Activated T-helper 1 cell treated with anti-CD3 and anti-CD28 coated beads, Interleukin-2, amount 50 U/mL, for 16 hours (primary cell): ENCODE measurements at regions not wholly inside any gene's neighbourhood (a gene's known extent, or its start where the extent isn't known, plus 50 kb on each side); places are given as distances from the start of the nearest gene placed in this dataset.
"Not testable (repeated sequence)": the region's sequence is repeated elsewhere in the genome, so short reads cannot be mapped to it uniquely, and the experiment has no call there.

ENCODE experiments used
- DNase-seq, 2 donors: peaks; one replicate each; pipeline ENCODE4 v3.0.0-alpha.2; 2020; ENCODE audit warnings: low read depth in 1 of 2, low spot score in 1 of 2

- DNase-seq = no peak
Observed at GRCh38 chr13:74272826-74273225, 138.6 kb upstream of the KLF12 start.

DNA sequence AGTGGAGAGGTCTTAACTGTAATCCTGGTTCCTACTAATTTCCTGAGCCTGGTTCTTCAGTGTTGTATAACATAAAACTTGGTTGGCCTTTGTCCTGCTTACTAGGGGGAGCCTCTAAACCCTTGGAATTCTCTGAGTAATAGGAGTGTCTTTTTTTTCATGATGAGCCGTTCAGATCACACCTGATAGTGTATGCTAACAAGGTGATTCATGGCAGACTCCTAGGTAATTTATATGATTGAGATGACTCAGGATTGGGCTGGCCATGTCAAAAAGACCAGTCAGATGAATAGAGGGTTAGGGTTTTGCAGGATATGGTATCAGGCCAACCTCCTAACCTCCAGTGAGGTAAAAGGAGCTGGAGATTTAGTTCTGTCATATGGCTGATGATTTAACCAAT is 135.8 kb upstream of the KLF12 start:
- DNase-seq = no peak

DNA sequence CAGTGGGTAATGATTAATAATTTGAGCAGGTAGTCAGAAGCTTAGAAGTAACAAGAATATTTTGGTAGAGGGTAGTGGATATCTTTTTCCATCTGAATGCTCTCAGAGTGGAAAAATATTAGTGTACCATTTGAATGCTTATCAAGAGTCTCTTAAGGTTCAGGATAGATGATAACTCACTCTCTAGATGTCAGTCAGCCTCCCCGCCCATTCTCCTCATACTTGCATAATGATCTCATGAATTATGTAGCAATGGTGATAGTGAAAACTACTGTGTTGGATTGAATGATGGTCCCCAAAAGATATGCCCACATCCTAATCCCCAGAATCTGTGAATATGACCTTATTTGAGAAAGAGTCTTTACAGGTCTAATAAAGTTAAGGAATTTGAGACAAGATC is 132.7 kb upstream of the KLF12 start:
- DNase-seq = no peak

DNA sequence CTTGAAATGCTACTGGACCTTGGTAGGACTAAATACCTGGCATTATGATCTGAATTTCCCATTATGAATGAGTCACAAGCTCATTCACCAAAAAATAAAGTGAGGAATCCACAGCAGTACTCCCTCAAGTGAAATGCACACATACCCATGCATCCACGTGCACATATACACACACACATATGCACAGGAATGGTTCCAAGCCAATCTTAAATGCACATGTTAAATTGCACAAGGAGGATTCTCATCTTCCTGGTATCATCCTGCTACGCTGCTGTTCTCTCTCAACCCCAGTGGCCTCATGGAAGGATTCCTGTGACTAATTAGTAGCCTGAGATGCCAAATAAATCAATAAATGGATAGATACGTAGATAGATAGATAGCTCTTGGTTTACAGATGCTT is 132.1 kb upstream of the KLF12 start:
- DNase-seq = no peak

GRCh38 chr13:74264333-74264732 is 130.1 kb upstream of the KLF12 start:
- no peak for DNase-seq

- DNase-seq = not testable (repeated sequence)
Observed at GRCh38 chr13:74260420-74260819, 126.2 kb upstream of the KLF12 start.

DNA sequence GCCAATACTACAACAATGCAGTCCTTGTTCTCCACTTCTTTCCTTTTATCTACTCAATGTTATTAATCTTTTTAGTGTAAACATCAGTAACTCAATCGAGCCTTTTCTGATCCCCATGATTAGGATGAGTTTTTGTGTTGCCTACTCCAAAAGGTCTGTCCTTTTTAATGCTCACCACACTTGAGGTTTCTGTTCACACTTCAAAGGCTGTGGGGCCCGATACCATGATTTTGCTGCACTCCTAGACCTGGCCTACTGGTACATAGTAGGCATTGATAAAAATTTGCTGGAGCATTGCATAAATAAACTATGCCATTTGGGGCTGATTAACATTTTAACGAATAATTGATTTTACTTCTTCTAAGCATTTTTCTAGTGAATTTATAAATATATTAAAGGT is 125.4 kb upstream of the KLF12 start:
- no peak for DNase-seq

DNA sequence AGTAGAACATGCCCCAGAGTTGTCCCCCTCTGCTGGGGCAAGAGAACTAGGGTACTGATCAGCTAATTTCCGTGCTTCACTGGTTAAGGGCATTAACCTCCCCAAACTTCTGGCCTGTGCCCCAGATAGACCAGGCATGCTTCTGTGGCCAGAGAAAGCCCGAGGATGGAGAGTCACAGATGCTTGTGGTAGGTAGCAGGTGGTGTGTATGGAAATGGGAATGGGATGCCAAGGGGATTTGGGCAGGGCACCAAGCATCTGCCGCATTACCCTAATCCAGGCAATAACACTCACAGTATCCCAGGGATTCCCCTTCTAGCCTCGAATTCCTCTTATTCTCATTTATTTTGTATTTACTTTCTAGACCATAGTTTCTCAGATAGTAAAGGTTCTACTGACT is 124.8 kb upstream of the KLF12 start:
- no peak for DNase-seq

GRCh38 chr13:74256969-74257368 is 122.8 kb upstream of the KLF12 start:
- no peak for DNase-seq

- no peak for DNase-seq
Observed at GRCh38 chr13:74253161-74253560, 119.0 kb upstream of the KLF12 start.

GRCh38 chr13:74251778-74252519 is 117.7 kb upstream of the KLF12 start:
- DNase-seq = no peak

- DNase-seq = no peak
Observed at GRCh38 chr13:74250738-74251190, 116.6 kb upstream of the KLF12 start.

GRCh38 chr13:74248477-74248876 is 114.3 kb upstream of the KLF12 start:
- no peak for DNase-seq

DNA sequence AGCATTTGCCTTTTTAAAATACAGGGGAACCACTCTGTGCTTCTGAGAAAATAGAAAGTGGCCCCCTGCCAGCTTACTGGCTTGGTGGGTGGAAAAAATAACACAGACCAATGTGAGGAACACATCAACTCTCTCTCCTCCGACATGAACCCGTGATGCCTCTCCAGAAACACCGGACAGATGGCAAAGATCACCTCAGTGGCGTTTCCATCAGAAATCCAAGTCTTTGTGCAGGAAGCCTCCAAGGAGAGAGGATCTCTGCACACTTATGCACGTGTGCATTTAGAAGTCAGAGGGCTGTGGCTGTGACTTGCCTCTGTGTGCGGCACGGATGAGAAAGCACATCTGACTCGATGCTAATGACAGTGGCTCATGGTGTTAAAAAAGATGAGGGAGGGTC is 112.3 kb upstream of the KLF12 start:
- no peak for DNase-seq

- no peak for DNase-seq
Observed at GRCh38 chr13:74243637-74244526, 109.7 kb upstream of the KLF12 start.

DNA sequence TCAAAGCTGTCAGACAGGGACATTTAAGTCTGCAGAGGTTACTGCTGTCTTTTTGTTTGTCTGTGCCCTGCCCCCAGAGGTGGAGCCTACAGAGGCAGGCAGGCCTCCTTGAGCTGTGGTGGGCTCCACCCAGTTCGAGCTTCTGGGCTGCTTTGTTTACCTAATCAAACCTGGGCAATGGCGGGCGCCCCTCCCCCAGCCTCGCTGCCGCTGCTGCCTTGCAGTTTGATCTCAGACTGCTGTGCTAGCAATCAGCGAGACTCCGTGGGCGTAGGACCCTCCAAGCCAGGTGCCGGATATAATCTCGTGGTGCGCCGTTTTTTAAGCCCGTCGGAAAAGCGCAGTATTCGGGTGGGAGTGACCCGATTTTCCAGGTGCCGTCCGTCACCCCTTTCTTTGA is 107.1 kb upstream of the KLF12 start:
- DNase-seq = not testable (repeated sequence)

DNA sequence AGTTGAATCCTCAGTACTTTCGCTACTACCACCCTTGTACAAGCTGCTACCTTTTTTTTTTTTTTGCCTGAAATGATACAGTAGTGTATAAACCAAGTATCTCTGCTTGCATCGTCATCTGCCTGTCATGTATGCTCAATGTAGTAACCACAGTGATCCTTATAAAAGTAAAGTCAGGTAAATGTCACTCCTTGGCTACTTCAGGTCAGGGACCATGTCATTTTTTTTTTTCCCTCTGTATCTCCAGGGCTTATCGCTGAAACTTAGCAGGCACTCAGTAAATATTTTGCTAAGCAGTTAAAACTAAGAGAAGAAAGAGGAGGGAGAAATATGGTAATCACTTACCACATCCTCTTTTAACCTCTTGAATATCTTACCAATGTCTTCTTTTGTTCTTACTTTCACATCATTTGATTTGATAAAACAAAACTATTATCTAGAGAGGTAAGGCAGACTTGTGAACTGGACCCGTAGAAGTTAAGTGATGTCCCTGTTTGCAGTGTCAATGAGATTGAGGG is 96.8 kb upstream of the KLF12 start:
- DNase-seq = no peak

GRCh38 chr13:74229242-74229641 is 95.0 kb upstream of the KLF12 start:
- no peak for DNase-seq

DNA sequence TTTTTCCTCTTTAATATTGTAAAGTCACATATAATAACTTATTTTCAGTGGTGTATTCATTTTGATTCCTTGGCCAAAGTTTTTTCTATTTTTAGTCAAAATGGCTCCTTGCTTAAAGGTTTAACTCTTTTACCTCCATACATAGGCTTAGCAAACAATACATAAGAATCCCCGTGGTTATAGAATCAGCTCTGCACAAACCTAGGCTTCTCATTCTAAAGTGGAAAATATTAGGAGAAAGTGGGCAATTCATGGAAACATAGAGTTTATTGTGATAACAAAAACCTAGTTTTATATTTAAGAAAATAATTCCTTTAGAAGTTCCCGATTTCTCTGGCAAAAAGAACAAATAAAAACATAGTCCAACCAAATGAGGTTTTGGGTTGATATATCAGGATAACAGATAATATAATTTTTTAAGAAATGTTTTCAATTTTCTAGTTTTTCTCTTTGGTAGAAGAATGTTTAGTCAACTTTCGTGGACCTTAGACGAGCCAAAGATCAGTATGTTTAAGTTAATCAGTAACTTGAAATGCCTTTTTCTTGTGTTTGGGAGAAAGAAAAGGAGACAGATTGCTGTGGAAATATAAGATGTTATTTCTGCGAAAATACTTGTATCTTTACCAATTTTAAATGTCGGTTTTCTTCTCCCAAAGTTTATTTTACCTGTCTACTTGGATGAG is 93.4 kb upstream of the KLF12 start:
- DNase-seq = no peak

DNA sequence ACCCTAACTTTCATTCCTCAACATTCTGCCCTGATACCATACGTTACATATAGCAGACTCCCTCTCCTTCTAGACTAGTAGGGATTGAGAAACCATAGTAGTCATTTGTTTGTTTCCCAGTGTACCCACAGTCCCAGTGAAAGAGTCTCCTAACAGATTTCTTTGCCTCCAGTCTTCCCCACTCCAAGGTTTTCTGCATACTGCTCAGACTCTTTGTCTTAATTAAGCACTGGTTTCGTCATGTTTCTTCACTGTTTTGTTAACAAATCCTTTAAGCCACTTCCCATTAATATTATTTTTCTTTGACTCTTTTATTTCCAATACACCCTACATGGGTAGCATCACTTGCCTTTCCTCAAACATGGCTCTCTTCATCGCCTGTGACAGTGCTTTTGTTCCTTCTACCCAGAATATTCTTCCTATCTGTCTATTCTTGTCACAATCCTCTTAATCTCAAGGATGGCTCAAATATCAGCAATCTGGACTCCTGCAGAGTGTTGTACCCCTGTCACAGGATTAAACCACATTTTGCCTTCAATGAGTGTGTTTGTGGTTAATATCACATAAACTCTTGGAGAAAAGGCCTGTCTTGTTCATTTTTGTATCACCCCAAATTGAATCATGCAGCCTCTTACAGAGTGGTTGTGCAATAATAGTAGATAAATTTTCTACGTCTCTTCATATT is 92.7 kb upstream of the KLF12 start:
- DNase-seq = no peak

GRCh38 chr13:74221752-74222151 is 87.5 kb upstream of the KLF12 start:
- no peak for DNase-seq
